HPDE6-E6E7 (cell line): ENCODE measurements at regions not wholly inside any gene's neighbourhood (a gene's known extent, or its start where the extent isn't known, plus 50 kb on each side); places are given as distances from the start of the nearest gene placed in this dataset.
"Not testable (repeated sequence)": the region's sequence is repeated elsewhere in the genome, so short reads cannot be mapped to it uniquely, and the experiment has no call there.

Experiments
- DNase-seq: peaks from one replicate; pipeline ENCODE4 v3.0.0; 2011; ENCODE audit warnings: missing footprints; ENCODE audit errors: extremely low spot score

- no peak for DNase-seq
Observed at GRCh38 chr2:154507186-154507585, 191.3 kb upstream of the KCNJ3 start.

- DNase-seq, result no peak
Observed at GRCh38 chr2:154518872-154519271, 179.6 kb upstream of the KCNJ3 start.

- DNase-seq, result not testable (repeated sequence)
Observed at GRCh38 chr2:154520951-154521350, 177.5 kb upstream of the KCNJ3 start.

GRCh38 chr2:154526234-154526633, 172.3 kb upstream of the KCNJ3 start:
- DNase-seq, result no peak

- DNase-seq, result no peak
Observed at GRCh38 chr2:154527962-154528361, 170.5 kb upstream of the KCNJ3 start.

GRCh38 chr2:154532004-154532403, 166.5 kb upstream of the KCNJ3 start:
- DNase-seq, result no peak

GRCh38 chr2:154532763-154533162, 165.7 kb upstream of the KCNJ3 start:
- no peak for DNase-seq

- DNase-seq, result no peak
Observed at GRCh38 chr2:154533300-154533940, 165.1 kb upstream of the KCNJ3 start.

- no peak for DNase-seq
Observed at GRCh38 chr2:154537024-154537423, 161.5 kb upstream of the KCNJ3 start.

GRCh38 chr2:154537843-154538450, 160.5 kb upstream of the KCNJ3 start:
- DNase-seq, result no peak

GRCh38 chr2:154546341-154546740, 152.2 kb upstream of the KCNJ3 start:
- no peak for DNase-seq

- DNase-seq, result no peak
Observed at GRCh38 chr2:154549869-154550268, 148.6 kb upstream of the KCNJ3 start.

- no peak for DNase-seq
Observed at GRCh38 chr2:154551649-154552048, 146.8 kb upstream of the KCNJ3 start.

- no peak for DNase-seq
Observed at GRCh38 chr2:154554046-154554445, 144.4 kb upstream of the KCNJ3 start.

GRCh38 chr2:154555710-154556109, 142.8 kb upstream of the KCNJ3 start:
- DNase-seq, result no peak

GRCh38 chr2:154556146-154556545, 142.3 kb upstream of the KCNJ3 start:
- DNase-seq, result no peak

GRCh38 chr2:154556607-154557006, 141.9 kb upstream of the KCNJ3 start:
- DNase-seq, result no peak

- DNase-seq, result no peak
Observed at GRCh38 chr2:154557906-154558305, 140.6 kb upstream of the KCNJ3 start.

- DNase-seq, result no peak
Observed at GRCh38 chr2:154565433-154565832, 133.1 kb upstream of the KCNJ3 start.

- no peak for DNase-seq
Observed at GRCh38 chr2:154568413-154568812, 130.1 kb upstream of the KCNJ3 start.

GRCh38 chr2:154570501-154570900, 128.0 kb upstream of the KCNJ3 start:
- no peak for DNase-seq

GRCh38 chr2:154576699-154577098, 121.8 kb upstream of the KCNJ3 start:
- not testable (repeated sequence) for DNase-seq

GRCh38 chr2:154577390-154577789, 121.1 kb upstream of the KCNJ3 start:
- no peak for DNase-seq

GRCh38 chr2:154580767-154581166, 117.7 kb upstream of the KCNJ3 start:
- DNase-seq, result no peak
